Activated T-cell treated with anti-CD3 and anti-CD28 coated beads for 1 hour (primary cell): ENCODE measurements at regions not wholly inside any gene's neighbourhood (a gene's known extent, or its start where the extent isn't known, plus 50 kb on each side); places are given as distances from the start of the nearest gene placed in this dataset.

Experiments
- DNase-seq: peaks from one replicate; pipeline ENCODE4 v3.0.0-alpha.2; 2020; ENCODE audit warnings: low read depth

DNA sequence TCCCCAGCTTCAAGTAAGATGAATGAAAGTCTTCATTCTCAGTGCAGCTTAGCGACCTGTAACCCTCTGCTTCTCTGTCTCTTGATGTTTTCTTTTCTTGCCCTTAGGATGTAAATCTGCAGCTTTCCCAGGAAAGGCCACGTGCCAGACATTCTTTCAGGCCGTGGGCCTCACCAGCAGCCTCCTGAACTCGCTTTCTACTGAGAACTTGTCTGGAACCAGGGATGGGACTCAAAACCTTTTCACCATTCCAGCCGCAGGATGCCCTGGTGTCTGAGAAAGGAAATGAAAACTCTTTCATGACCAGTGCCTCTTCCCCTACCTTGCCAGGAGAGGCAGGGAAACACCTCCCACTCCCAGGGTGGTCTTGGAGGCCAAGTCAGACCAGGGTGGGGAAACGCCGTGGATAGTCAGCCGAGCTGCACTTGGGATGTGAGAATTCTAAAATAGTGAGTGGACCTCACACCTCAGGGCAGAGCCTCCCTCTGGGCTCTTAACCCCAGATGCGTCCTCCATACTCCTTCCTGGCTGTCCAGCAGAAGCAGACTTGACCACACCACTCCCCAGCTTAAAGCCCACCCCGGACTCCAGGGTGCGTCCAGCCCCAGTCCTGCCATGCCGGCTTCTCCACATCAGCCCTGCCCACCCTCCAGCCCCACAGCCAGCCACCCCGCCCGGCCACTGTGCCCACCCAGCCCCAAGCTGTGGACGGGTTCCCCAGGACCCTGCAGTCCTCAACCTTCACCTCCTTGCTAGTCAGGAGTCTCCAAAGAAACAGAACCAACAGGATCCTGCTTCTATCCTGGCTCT, 115.5 kb downstream of the TWIST2 start:
- DNase-seq = no peak

DNA sequence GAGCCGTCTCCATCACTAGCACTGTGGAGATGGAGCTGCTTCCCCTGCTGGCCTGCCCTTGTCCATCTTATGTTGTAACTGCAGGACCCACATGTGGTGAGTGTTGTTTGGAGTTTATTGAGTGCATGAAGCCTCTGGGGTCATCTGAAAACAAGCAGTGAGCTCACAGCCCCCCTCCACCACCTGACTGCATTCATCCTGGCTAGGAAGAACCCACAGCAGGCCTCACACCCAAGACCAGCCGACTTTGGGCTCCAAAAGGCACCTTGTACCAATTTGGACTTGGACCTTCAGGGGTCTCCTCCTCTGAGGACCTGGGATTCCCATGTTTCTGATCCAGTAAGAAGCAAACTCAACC, 116.1 kb downstream of the TWIST2 start:
- no peak for DNase-seq

DNA sequence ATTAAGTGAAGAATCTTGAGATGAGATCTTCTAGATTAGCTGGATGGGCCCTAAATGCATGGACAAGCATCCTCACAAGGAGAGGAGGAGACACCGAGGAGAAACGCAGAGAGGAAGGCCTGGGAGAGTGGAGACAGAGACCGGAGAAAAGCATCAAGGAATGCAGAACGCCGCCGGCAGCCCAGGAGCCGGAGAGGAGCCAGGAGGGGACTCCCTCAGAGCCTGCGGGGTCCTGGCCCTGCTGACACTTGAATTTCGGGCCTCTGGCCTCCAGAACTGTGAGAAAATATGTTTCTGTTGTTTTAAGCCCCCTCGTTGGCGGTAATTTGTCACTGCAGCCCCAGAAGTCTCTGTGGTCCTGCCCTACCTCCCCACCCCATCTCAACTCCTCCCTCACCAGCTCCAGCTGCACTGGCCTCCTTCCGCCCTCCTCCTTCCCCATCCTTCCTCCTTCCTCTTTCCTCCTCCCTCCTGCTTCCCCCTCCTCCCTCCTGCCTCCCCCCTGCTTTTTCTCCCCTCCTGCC, 116.7 kb downstream of the TWIST2 start:
- DNase-seq = no peak

DNA sequence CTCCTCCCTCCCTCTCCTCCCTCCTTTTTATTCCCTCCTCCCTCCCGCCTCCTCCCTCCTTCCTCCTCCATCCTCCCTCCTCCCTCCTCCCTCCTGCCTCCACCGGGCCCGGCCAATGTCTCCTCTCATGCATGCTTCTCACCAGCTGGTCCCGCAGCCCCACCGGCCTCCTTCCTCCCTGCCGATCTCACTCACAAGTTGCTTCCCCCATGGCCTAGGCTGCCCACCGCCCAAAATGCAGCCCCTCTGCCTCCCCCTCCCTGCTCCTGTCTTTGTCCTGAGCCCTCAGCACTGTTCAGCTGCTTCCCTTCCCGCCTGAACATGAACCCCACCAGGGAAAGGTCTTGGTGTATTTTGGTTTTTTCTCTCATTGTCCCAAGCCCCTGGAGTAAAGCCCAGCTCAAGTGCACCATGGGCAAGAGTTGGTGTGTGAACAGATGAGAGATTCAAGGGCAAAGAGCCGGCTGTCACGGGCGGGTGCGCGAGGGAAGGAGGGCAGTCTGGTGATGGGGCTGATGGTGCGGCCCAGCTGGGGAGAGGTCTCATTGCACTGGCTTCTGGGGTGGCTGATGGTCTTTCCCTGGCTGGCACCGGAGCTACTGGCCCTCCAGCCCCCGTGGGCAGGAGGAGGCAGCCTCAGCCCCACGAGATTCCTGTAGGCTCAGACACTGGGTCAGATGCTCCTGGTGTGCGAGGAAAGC, 117.6 kb downstream of the TWIST2 start:
- DNase-seq = no peak

DNA sequence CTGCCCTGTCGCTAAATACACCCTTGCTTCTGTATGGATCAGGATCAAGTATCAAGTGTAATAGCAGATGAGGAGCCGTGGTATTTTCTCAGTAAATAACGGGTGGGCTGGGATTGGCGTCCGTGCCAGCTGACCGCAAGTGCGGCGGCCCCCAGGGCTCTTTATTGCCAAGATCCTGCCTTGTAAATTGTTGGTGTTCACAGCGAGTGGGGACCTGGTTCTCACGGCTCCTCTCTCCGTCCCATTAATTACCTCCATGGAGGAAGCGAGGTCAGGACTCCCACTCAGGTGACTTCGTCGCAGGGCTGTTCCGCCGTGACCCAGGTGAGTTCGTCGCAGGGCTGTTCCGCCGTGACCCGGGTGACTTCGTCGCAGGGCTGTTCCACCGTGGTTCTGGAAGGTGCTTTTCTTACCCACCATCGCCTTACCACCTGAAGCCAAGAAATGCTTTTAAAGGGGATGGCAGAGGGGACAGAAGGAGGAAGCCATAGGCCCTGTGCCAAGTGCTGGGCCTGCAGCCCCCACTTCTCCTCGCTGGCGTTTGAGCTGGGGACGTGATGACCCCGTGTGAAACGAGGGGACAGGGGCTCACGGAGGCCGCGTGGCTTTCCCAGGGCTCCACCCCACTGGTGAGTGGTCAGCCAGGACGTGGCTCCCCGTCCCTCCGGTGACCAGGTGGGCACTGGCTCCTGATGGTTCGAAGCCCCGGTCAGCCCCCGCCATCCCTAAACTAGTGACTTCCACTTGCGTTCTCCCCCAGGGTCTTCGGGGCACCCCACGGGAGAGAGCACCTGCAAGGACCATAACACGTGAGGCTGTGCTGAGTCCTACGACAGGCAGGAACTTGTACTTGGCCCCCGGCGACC, 118.4 kb downstream of the TWIST2 start:
- no peak for DNase-seq

DNA sequence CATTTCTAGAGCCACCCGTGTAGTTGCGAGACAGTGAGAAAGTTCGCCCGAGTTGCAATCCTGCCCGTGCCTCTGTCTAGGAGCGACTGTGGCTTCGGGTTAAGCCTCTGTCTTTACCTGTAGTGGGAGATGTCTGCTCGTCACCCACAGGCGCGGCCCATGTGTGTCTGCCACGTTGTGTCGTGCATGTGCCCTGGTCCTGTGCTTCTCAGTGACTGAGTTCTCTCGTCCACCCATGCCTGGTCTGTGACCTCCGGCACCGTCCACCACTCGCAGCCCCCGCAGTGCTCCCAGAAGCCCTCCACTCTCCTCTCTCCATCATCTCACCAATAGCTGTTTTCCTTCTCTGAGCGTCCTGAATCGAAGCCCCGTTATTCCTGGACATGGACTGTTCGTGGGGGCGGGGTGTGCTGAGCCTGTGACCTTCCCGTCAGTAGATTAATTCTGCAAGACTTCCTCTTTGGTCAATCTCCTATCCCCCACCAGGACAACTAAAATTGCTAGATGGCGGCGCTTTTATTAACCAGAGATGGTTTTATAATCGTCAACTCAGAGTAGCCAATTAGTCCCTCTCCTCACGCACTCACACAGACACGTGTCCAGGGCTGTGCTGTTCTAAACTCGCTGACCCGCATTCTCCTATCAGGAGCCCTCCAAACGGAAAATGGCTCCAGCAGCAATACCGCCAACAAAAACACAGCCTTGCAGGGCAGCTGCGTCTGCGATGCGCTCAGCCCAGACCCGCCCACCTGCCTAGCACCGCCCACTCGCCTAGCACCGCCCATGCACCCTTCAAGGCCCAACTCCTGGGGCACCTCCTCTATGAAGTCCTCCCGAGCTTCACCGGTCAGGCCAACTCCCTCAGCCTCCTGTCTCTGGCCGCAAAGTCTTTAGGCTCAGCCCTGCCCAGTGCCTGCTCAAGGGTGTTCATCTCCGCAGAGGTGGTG, 119.4 kb downstream of the TWIST2 start:
- DNase-seq = no peak

DNA sequence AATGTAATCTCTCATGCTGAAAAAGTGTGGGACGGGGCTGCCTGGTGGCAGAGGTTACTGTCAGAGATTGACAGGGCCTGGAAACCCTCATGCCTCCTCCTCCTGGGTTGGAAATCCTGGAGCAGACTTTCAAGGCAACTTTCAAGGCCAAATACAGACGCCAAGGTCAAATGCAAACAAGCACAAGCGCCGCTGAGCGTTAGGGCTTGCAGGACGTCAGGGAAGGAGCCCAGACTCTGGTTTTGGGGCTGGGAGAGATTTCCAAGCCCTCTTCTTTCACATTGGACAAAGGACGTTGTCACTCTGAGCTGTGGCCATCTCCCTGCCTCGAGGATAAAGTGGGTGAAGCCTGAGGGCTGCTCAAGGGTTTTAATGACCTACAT, 120.1 kb downstream of the TWIST2 start:
- no peak for DNase-seq

DNA sequence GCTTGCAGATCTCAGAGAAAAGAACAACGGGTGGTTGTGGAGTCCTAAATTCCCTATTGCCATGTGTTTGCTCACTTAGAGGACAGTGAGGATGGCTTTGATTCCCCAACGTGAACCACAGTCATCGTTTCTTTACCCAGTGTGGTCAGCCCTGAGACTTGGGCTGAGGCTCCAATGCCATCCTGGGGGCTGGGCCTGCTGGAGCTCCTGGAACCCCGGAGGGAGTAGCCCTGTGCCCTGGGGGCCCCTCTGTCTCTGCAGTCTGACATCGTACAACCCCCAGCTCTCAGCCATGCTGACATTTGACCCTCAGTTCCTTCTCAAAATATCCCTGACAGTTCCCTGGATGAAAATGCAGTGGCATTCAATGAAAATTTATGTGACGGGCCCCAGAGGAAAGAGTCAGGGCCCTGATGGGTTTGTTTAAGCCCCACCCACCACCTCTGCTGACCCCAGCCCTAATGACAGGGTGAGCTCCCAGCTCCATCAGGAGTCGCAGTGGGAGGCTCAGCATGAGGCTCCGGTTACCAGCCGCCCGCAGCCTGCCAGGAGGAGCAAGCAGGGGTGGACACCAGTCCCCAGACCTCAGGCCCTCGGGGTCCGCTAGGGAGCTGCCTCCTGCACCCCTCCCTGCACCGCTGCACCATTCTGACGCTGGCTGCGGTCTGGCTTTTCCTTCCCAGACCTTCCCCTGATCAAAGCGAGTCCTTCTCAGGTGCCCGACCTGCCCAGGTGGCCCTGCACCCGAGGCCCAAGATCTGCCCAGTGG, 120.9 kb downstream of the TWIST2 start:
- DNase-seq = no peak

DNA sequence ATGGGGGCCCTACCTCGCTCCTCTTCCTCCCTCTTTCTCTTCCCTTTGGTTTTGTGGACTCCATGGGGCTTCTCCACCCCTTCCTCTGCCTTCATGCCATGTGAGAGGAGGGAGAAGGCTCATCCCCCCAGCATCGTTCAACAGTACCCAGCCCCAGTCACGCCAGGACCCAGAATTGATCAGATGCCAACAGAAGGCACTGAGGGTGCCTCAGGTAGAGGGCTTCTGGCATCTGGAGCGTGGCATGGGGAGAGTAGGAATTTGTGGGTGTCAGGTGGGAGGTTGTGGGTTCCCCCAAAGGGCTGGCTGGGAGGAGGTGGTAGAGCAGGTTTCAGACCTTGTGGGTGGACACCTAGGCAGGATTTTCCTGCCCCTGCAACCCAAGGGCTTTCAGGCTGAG, 122.0 kb downstream of the TWIST2 start:
- no peak for DNase-seq

DNA sequence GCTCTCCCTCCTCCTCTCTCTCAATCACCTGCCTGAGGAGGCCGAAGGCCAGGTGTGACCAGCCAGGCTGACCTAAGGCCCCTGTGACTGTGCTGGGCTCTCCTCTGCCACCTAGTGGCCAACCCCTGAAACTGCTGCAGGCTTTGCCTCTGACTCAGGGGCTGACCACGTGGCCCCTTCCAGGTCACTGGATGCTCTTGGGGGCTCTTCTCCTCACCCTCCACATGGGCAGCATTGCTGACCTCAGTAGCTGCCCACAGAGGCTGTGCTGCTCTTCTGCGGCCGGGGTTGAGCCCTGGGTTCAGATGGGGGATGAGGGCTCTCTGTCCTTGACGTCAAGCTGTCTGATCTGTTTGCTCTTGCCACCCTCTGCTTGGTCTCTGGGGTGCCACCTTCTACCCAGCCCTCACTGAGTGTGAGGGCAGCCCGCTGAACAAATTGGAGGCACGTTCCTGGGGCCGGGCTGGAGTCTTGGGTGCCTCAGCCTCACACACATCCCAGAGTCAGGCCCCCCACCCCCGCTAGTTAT, 122.7 kb downstream of the TWIST2 start:
- DNase-seq = peak; percentile 16

DNA sequence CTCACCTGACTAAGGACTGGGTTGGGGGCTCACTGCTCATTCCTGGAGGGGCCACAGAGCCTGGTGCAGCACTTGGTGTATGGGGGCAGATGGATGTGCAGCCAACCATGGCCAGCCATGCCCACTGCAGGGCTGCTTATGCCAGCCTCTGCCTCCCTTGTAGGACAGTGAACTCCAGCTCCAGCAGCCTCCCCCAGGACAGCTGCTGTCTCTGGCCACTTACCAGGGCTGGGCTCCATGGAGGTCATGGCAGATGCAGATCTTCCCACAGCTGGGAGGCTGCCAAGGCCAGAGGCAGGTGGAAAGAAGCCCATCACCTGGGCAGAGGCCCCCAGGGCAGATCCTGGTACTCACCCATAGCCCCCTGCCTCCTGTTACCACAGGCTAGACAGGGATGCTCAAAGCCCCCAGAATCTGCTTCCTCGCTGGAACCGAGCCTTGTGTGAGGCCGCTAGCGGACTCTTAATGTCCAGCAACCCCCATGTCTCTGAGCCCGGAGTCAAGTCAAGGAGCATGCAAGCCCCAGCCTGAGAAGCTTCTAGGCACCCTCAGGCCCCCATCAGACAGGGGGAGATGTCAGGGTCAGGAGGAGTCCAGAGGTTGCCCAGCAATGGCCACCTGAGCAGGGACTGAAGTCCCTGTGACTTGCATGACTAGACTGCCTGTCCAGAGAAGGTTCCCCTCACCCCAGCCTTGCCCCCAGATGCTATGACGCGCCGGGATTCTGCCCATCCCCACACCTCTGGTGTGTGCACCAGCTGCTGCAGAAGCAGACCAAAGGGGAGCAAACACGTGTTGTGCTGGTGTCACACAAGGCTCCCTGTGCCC, 123.6 kb downstream of the TWIST2 start:
- DNase-seq = no peak

DNA sequence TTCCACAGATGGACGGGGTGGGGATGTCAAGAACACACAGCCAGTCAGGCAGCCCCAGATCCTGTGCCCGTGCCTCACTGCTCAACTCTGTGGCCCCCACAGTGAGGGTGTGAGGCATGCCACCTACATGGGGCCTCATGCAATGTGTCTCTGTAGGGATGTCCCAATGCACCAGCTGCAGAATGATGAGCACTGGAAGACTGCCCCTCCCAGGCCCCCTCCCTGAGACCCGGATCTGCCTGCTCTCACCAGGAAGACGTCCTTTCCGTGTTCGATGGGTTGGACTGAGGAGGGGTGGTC, 124.2 kb downstream of the TWIST2 start:
- no peak for DNase-seq

DNA sequence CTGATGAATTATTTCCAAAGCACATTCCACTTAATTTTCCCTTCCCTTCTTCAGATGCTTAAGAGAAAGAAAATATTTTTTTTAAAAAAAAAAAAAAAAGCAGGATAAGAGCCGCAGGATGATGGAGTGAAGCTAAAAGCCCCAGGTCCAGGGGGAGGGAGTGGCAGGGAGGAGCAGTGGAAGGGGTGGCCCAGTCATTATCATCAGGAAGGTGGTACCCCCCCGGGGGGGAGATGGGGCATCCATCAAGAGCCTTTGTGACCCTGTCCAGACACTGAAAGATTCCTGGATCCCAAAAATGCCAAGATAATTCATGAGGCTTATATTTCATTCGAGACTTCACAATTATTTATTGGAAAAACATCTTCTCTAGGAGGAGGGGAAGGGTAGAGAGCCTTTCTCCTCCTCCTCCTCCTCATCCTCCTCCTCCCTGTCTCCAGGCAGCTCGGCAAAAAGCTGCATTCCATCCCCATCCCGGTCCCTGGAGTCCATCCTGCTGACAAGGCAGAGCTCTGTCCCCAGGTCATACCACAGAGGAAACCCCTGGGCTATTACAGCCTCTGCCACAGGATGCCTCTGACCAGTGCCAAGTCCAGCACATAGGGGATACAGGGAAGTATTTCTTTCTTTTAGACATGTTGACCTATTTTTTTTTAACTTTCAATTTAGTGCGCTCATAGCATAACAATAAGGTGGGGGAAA, 125.3 kb downstream of the TWIST2 start:
- no peak for DNase-seq

DNA sequence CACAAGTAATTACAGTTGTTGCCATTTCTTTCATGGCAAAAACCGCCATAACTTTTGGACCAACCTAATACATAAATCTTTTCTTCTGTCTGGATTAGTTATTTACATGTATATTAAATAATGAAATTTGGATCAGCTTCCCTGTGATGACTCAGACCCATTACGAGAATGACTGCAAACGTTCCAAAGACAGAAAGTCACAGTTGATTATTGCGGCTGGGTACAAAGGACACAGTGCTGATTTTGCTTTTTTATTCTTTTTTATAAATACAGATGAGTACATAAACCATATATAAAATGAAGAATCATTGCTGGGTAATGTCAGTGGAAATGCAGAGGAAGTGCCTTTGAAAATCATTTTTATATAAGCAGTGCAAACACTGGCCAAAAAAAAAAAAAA, 126.2 kb downstream of the TWIST2 start:
- no peak for DNase-seq

DNA sequence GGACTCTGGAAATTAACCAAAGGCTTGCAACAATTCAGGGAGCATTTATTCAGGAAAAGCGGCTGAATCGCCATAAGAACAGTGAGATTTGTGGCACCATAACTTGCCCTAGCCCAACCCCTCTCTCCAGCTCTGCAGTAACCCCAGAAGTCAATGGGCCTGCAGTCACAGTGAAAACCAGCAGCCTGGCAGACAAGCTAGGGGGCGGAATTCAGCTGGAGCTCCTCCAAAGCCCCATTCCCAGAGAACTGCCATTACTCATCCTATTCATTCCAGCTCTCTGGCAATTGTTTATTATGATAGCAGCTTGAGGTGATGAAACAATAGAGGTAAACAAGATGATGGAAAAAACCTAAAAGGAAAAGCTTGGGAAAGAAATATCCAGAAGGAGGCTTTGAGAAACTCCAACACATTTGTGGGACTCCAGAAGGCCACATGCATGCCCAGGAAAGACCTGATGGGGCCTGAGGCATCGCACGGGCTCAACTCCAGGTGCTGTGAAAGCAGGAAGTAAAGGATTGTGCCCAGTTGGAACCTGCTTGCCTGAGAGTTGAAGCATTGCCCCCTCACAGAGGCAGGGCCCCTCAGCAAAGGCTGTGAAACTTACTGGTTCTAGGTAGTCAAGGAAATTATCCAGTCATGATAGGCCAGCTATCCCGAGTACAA, 126.7 kb downstream of the TWIST2 start:
- no peak for DNase-seq

DNA sequence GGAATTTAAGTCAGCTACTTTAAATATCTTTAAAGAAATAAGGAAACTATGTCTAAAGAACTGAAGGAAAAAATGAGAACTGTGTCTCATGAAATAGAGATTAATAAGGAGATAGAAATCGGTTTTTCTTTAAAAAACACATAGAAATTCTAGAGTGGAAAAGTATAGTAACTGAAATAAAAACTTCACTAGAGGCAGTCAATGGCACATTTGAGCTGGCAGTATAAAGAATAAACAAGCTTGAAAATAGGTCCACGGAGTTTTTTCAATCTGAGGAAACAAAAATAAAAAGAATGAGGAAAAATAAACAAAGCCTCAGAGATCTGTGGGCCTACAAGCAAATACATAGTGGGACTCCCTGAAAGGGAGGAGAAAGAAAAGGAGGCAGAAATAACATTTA, 127.5 kb downstream of the TWIST2 start:
- DNase-seq = no peak

DNA sequence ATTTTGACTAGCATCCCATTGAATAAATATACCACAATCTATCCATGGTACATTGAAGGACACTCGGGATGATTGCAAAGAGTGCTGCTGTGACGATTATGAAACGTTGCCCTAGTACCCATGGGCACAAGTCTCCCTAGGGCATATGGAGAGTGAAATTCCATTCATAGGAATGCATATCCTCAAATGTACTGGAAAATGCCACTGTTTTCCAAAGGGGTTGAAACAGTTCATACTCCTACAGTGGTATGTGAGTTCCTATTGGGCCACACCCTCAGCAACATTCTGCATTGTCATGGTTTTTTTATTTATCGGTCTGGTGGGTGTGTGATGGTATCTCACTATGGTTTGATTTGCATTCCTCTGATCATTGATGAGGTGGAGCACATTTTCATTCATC, 130.6 kb downstream of the TWIST2 start:
- DNase-seq = no peak

DNA sequence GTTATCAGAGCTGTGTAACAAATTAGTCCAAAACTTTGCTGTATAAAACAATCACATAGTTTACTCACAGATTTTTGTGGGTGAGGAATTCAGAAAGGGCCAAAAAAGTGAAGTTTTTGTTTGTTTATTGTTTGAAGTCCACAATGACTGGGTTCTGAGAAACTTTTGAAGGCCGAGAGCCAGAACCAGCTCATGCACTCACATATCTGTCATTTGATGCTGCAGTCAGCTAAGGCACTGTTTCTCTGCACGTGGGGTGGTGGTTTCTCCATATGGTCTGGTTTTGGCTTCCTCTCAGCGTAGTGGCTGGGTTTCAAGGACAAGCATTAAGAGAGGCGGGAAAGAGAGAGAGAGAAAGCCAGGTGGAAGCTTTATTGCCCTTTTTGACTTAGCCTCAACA, 131.8 kb downstream of the TWIST2 start:
- no peak for DNase-seq
